Lung (tissue), 11 donors: ENCODE measurements at regions not wholly inside any gene's neighbourhood (a gene's known extent, or its start where the extent isn't known, plus 50 kb on each side); places are given as distances from the start of the nearest gene placed in this dataset.

Source experiments
- ATAC-seq: fragments of 200-7000 bp; cut with Tn5 transposase; one replicate; pipeline ENCODE4 v1.9.1; 2020; ENCODE audit warnings: moderate number of reproducible peaks; ENCODE audit not compliant: insufficient read depth, low FRiP score
- DNase-seq, 3 donors: peaks; one replicate each; pipeline ENCODE4 v3.0.0-alpha.2; 2013 to 2017
- H3K27ac ChIP-seq, 2 donors: one replicate each; pipeline ENCODE4 v1.5.1; 2013; ENCODE audit warnings: mild to moderate bottlenecking in 2 of 2, moderate library complexity in 2 of 2, control low read depth in 1 of 2, inconsistent platforms in 1 of 2, low read depth in 1 of 2, low read length in 1 of 2
- H3K27me3 ChIP-seq, 3 donors: one replicate each; pipeline ENCODE4 v1.5.1; 2013; ENCODE audit warnings: low read length in 2 of 3; ENCODE audit not compliant: control insufficient read depth in 3 of 3, insufficient read depth in 3 of 3
- H3K36me3 ChIP-seq, 4 donors: one replicate each; pipeline ENCODE4 v1.5.1; 2013; ENCODE audit warnings: low read length in 4 of 4, mild to moderate bottlenecking in 1 of 4, moderate library complexity in 1 of 4; ENCODE audit not compliant: control insufficient read depth in 4 of 4, insufficient read depth in 4 of 4
- H3K4me1 ChIP-seq, 5 donors: one replicate each; pipeline ENCODE4 v1.5.1; 2013; ENCODE audit warnings: low read length in 5 of 5, mild to moderate bottlenecking in 2 of 5, moderate library complexity in 1 of 5; ENCODE audit not compliant: control insufficient read depth in 5 of 5, insufficient read depth in 5 of 5
- H3K4me3 ChIP-seq: one replicate; pipeline ENCODE4 v1.5.1; 2013; ENCODE audit warnings: mild to moderate bottlenecking, control low read depth, moderate library complexity
- H3K9ac ChIP-seq, 2 donors: one replicate each; pipeline ENCODE4 v1.5.1; 2013; ENCODE audit warnings: low read length in 2 of 2, control low read depth in 1 of 2; ENCODE audit not compliant: insufficient read depth in 1 of 2
- H3K9me3 ChIP-seq, 4 donors: one replicate each; pipeline ENCODE4 v1.5.1; 2013; ENCODE audit warnings: low read length in 3 of 4, mild to moderate bottlenecking in 1 of 4, moderate library complexity in 1 of 4; ENCODE audit not compliant: control insufficient read depth in 4 of 4, insufficient read depth in 3 of 4
- CTCF ChIP-seq: IDR thresholded peaks from 2 replicates; pipeline ENCODE4 v1.5.1; 2012; ENCODE audit warnings: mild to moderate bottlenecking; ENCODE audit errors: control extremely low read depth, extremely low read depth
- WGBS, 2 donors: extraction: QIAGEN DNeasy Blood & Tissue Kit; methylation state at CpG; one replicate each; pipeline ENCODE4 v1.1.7; 2013; 5-methylcytosine and 5-hydroxymethylcytosine counted together
- donor health status: control.
- donor health status: control.
- donor health status: Bipolar disorder and iron deficiency.
- donor health status: healthy.
- donor health status: DM: yes; HTN: yes; CAD: no.

GRCh38 chr7:94059746-94060145, 55.6 kb upstream of the BET1 start:
- H3K9ac ChIP-seq: no peak overlapping the region
- no peaks in the 10 kb centered on the region for H3K27me3 ChIP-seq
- no peak overlapping the region for H3K4me3 ChIP-seq
- no peaks in the 10 kb centered on the region for H3K4me1 ChIP-seq
- ATAC-seq: no peak
- TF ChIP-seq CTCF: no peak
- WGBS, 2 donors: 47 to 51% methylated on average over 5 of the region's 5 CpGs
- no peak for DNase-seq
- no peaks in the 10 kb centered on the region for H3K36me3 ChIP-seq
- H3K27ac ChIP-seq: no peak overlapping the region
- H3K9me3 ChIP-seq: no peaks in the 10 kb centered on the region

GRCh38 chr7:94060752-94061151, 56.6 kb upstream of the BET1 start:
- Histone ChIP-seq H3K27me3 (no peaks in the 10 kb centered on the region), H3K4me1 (no peaks in the 10 kb centered on the region), H3K9me3 (no peaks in the 10 kb centered on the region), H3K36me3 (no peaks in the 10 kb centered on the region), H3K27ac (no peak overlapping the region), H3K4me3 (no peak overlapping the region), H3K9ac (no peak overlapping the region)
- DNase-seq (no peak), ATAC-seq (no peak)
- no peak for TF ChIP-seq CTCF
- 64 to 66% methylated on average over 5 of the region's 5 CpGs for WGBS, 2 donors

DNA sequence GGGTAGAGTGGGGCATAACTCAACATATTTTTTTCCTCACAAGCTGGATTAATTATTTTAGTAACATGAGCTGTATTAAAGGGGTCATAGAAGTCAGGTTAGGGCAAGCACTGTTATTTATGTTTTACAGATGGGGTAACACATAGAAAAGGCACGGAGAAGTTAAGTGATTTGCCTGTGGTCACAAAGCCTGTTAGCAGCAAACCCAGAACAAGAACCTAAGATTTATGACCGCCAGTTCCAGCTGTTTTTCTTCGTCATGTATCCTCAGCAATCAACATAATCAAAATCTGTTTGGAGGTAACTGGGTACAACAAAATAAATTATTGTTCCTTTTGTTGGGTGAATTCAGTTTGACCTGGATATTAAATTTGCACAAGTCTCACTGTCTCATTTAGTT, 57.2 kb upstream of the BET1 start:
- no peak overlapping the region for H3K4me3 ChIP-seq
- H3K27me3 ChIP-seq: no peaks in the 10 kb centered on the region
- no peaks in the 10 kb centered on the region for H3K9me3 ChIP-seq
- H3K27ac ChIP-seq: no peak overlapping the region
- 63 to 78% methylated on average over 3 of the region's 3 CpGs for WGBS, 2 donors
- no peak for DNase-seq
- no peaks in the 10 kb centered on the region for H3K36me3 ChIP-seq
- no peak for ATAC-seq
- no peaks in the 10 kb centered on the region for H3K4me1 ChIP-seq
- H3K9ac ChIP-seq: no peak overlapping the region
- no peak for TF ChIP-seq CTCF

GRCh38 chr7:94062372-94062771, 58.2 kb upstream of the BET1 start:
- Histone ChIP-seq H3K4me1 (no peaks in the 10 kb centered on the region), H3K9me3 (no peaks in the 10 kb centered on the region), H3K27ac (no peak overlapping the region), H3K27me3 (no peaks in the 10 kb centered on the region), H3K9ac (no peak overlapping the region), H3K4me3 (no peak overlapping the region), H3K36me3 (no peaks in the 10 kb centered on the region)
- DNase-seq (no peak), ATAC-seq (no peak)
- 88 to 90% methylated on average over 2 to 3 of the region's 3 CpGs for whole genome bisulfite sequencing, 2 donors
- no peak for TF ChIP-seq CTCF
